IMR-90 (cell line): ENCODE measurements at regions not wholly inside any gene's neighbourhood (a gene's known extent, or its start where the extent isn't known, plus 50 kb on each side); places are given as distances from the start of the nearest gene placed in this dataset.

Experiments used
- ATAC-seq: fragments of 200-7000 bp; cut with Tn5 transposase; 2 replicates; pipeline ENCODE4 v1.9.1; 2020; ENCODE audit warnings: low read depth, mild to moderate bottlenecking, moderate library complexity
- BruUV-seq: library from RNA; stranded (reverse); fragments of 400-500 nt; replicated peaks from 2 replicates; lab custom pipeline; 2021; lab: Mats Ljungman, UMichigan
- CTCF ChIA-PET: fragments of 300-600 bp; formaldehyde crosslinking; extraction: SDS; loops from one replicate; lab custom pipeline; 2021; ENCODE audit warnings: antibody characterized with exemption; lab: Yijun Ruan, JAX
- POLR2A ChIA-PET: fragments of 300-600 bp; sonication (Branson Sonifier 250); formaldehyde crosslinking; loops from one replicate; lab custom pipeline; 2022; ENCODE audit warnings: antibody characterized with exemption; ENCODE audit not compliant: unreplicated experiment; lab: Charles Lee
- DNase-seq: peaks from one replicate; pipeline ENCODE4 v3.0.0; 2013
- H2AFZ ChIP-seq: replicated peaks from 2 replicates; pipeline ENCODE3; 2013; ENCODE audit warnings: low read length, mild to moderate bottlenecking; ENCODE audit not compliant: poor library complexity
- H2AK5ac ChIP-seq: 2 replicates; pipeline ENCODE4 v1.6.1; 2013; ENCODE audit warnings: low read depth, low read length, inconsistent platforms
- H2AK9ac ChIP-seq: replicated peaks from 2 replicates; pipeline ENCODE3; 2013; ENCODE audit warnings: mild to moderate bottlenecking, low read depth, low read length, moderate library complexity; ENCODE audit not compliant: poor library complexity
- H2BK120ac ChIP-seq: 2 replicates; pipeline ENCODE4 v1.6.1; 2013; ENCODE audit warnings: low read depth, low read length, inconsistent platforms
- H2BK15ac ChIP-seq: 3 replicates; pipeline ENCODE4 v1.6.1; 2013; ENCODE audit warnings: low read depth, low read length, inconsistent platforms
- H2BK20ac ChIP-seq: 2 replicates; pipeline ENCODE4 v1.6.1; 2013; ENCODE audit warnings: low read depth, mild to moderate bottlenecking, inconsistent platforms, low read length, moderate library complexity
- H2BK5ac ChIP-seq: 2 replicates; pipeline ENCODE4 v1.6.1; 2013; ENCODE audit warnings: mild to moderate bottlenecking, low read depth, low read length, inconsistent platforms; ENCODE audit not compliant: poor library complexity, severe bottlenecking
- H3K14ac ChIP-seq: replicated peaks from 2 replicates; pipeline ENCODE4 v1.6.1; 2013; ENCODE audit warnings: low read depth, low read length, inconsistent platforms
- H3K18ac ChIP-seq: 2 replicates; pipeline ENCODE4 v1.6.1; 2013; ENCODE audit warnings: low read depth, low read length, control low read depth
- H3K23ac ChIP-seq: 2 replicates; pipeline ENCODE4 v1.6.1; 2013; ENCODE audit warnings: low read depth, low read length, inconsistent platforms
- H3K27ac ChIP-seq: 2 replicates; pipeline ENCODE4 v1.5.1; 2013; ENCODE audit warnings: mild to moderate bottlenecking, control low read depth, low read length; ENCODE audit not compliant: insufficient read depth
- H3K27me3 ChIP-seq: 2 replicates; pipeline ENCODE4 v1.6.1; 2013; ENCODE audit warnings: low read length; ENCODE audit not compliant: control insufficient read depth, insufficient read depth
- H3K36me3 ChIP-seq: 2 replicates; pipeline ENCODE4 v1.6.1; 2013; ENCODE audit warnings: low read length, mixed read lengths; ENCODE audit not compliant: control insufficient read depth, insufficient read depth
- H3K4ac ChIP-seq: 2 replicates; pipeline ENCODE4 v1.6.1; 2013; ENCODE audit warnings: low read depth, low read length, inconsistent platforms
- H3K4me1 ChIP-seq: 2 replicates; pipeline ENCODE4 v1.6.1; 2013; ENCODE audit warnings: low read length, mixed read lengths; ENCODE audit not compliant: control insufficient read depth, insufficient read depth
- H3K4me2 ChIP-seq: 2 replicates; pipeline ENCODE4 v1.6.1; 2013; ENCODE audit warnings: low read depth, mild to moderate bottlenecking, control low read depth, low read length, moderate library complexity
- H3K4me3 ChIP-seq: 2 replicates; pipeline ENCODE4 v1.5.1; 2013; ENCODE audit warnings: low read depth, mild to moderate bottlenecking, control low read depth, low read length, moderate library complexity; ENCODE audit not compliant: insufficient read depth
- H3K56ac ChIP-seq: 2 replicates; pipeline ENCODE4 v1.6.1; 2013; ENCODE audit warnings: low read length, inconsistent platforms; ENCODE audit not compliant: insufficient read depth; ENCODE audit errors: extremely low read depth
- H3K79me1 ChIP-seq, 2 experiments: 2 replicates each; pipeline ENCODE4 v1.6.1; 2013; ENCODE audit warnings: low read length in 2 of 2, inconsistent platforms in 1 of 2, low read depth in 1 of 2
- H3K9ac ChIP-seq: 2 replicates; pipeline ENCODE4 v1.6.1; 2013; ENCODE audit warnings: low read depth, low read length, control low read depth
- H3K9me1 ChIP-seq: 2 replicates; pipeline ENCODE4 v1.6.1; 2013; ENCODE audit warnings: low read length, inconsistent platforms; ENCODE audit not compliant: insufficient read depth
- H3K9me3 ChIP-seq: 2 replicates; pipeline ENCODE4 v1.6.1; 2013; ENCODE audit warnings: low read length; ENCODE audit not compliant: control insufficient read depth, insufficient read depth
- H4K20me1 ChIP-seq: 2 replicates; pipeline ENCODE4 v1.6.1; 2013; ENCODE audit warnings: low read length, inconsistent platforms; ENCODE audit not compliant: insufficient read depth
- H4K5ac ChIP-seq: 2 replicates; pipeline ENCODE4 v1.6.1; 2013; ENCODE audit warnings: mild to moderate bottlenecking, low read depth, low read length, control low read depth
- H4K8ac ChIP-seq, 2 experiments: 2 replicates each; pipeline ENCODE4 v1.6.1; 2013; ENCODE audit warnings: low read depth in 2 of 2, low read length in 2 of 2, control low read depth in 1 of 2, inconsistent platforms in 1 of 2
- H4K91ac ChIP-seq: 2 replicates; pipeline ENCODE4 v1.6.1; 2013; ENCODE audit warnings: low read depth, low read length, inconsistent platforms; ENCODE audit not compliant: insufficient read depth
- RFX5 ChIP-seq: IDR thresholded peaks from 2 replicates; pipeline ENCODE4 v1.8.0; 2012; ENCODE audit warnings: low read depth, mild to moderate bottlenecking, low read length, moderate library complexity
- WGBS, 2 experiments: methylation state at CpG; one replicate each; pipeline versions ENCODE4 v1.1.5 to v1.1.7; 2013; ENCODE audit warnings: missing lambda C conversion rate in 2 of 2; ENCODE audit not compliant: insufficient read length in 1 of 2; ENCODE audit errors: extremely low coverage in 2 of 2; 5-methylcytosine and 5-hydroxymethylcytosine counted together
- dilution Hi-C: fragments of 300-500 bp; cut with HindIII; formaldehyde crosslinking; loops from one replicate; pipeline ENCODE4 v1.14.3; 2018; ENCODE audit warnings: low sequenced_read_pairs; ENCODE audit not compliant: unreplicated experiment
- in situ Hi-C: fragments of 300-500 bp; cut with MboI; formaldehyde crosslinking; loops from 3 replicates; pipeline ENCODE4 v1.14.3; 2019; ENCODE audit warnings: low sequenced_read_pairs, inconsistent platforms, mixed read lengths
- intact Hi-C: fragments of 100-400 bp; cut with micrococcal nuclease; formaldehyde crosslinking; loops from 2 replicates; pipeline ENCODE4 v1.10.0; 2022

GRCh38 chr12:34591966-34592365, 569.7 kb downstream of the ALG10 start:
- in situ Hi-C loops: no loop called here
- Histone ChIP-seq H2AK9ac (no peak overlapping the region), H3K23ac (no peak overlapping the region), H4K5ac (no peak overlapping the region), H3K14ac (no peak overlapping the region), H3K79me1 (no peaks in the 10 kb centered on the region), H4K91ac (no peak overlapping the region), H4K8ac (no peak overlapping the region), H3K4me2 (no peak overlapping the region), H3K27me3 (no peaks in the 10 kb centered on the region), H3K4me1 (no peaks in the 10 kb centered on the region), H3K4me3 (no peak overlapping the region), H2BK15ac (no peak overlapping the region), H3K56ac (no peak overlapping the region), H2BK5ac (no peak overlapping the region), H3K9ac (no peak overlapping the region), H3K4ac (no peak overlapping the region), H2BK20ac (no peak overlapping the region), H3K9me3 (peaks cover 14% of the 10 kb centered on the region), H2AK5ac (no peak overlapping the region), H3K9me1 (no peaks in the 10 kb centered on the region), H2AFZ (no peak overlapping the region), H2BK120ac (no peak overlapping the region), H3K27ac (no peak overlapping the region), H4K20me1 (no peaks in the 10 kb centered on the region), H3K36me3 (no peaks in the 10 kb centered on the region), H3K18ac (no peak overlapping the region)
- ATAC-seq: no peak
- intact Hi-C loops: no loop called here
- TF ChIP-seq RFX5: no peak
- WGBS, 2 experiments: 80% methylated on average over 1 of the region's 4 CpGs; no CpG with 5 or more reads in 1 of the 2 experiments
- no TSS peak for BruUV-seq
- DNase-seq: no peak
- ChIA-PET CTCF (no interaction called here), POLR2A (no interaction called here)
- dilution Hi-C loops: no loop called here
